ENCODE measurements at regions not wholly inside any gene's neighbourhood (a gene's known extent, or its start where the extent isn't known, plus 50 kb on each side); places are given as distances from the start of the nearest gene placed in this dataset.

DNA sequence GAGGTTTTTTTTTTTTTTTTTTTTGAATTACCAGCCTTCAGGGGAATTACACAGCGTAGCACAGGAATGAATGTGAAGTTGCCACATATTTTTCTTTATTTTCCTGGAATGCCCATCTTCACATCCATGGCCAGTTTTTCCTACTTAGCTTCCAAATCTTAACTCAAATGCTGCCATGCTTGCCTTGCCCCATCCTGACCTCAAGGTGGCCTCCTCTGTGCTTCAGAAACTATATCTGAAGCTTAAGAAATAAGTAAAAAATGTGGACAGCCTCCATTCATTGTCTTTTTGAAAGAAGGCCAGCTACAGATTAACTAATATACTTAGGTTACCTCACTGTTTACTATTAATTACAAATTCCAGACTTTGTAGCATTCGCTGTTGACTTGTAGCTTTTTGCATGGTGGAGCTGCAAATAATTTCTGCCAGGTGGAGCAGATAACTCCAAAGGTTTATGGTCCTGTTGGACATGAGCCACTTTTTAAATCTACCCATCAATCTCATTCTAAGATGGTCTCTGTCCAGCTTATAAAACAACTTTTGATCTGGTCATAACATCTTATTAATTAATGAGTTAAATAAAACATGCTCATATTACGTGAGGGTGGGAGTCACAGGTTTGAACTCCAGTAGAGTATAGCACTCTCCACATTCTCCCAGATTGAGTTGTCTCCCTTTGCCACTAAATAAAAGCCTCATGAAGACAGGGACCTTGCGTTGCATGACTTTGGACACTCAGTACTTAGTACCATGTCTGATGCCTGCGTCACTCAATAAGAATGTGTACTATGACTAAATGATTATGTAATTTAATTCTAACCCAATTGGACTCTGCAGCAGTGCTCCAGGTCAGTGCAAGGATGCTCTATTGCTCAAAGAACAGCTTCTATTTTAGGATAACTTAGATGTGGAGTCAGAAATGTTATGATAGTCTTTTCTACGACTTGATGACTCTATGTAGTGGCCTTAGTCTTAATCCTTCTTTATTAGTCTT, 678.6 kb upstream of the CITED2 start:
- Histone ChIP-seq H3K36me3 (ENCODE audit: insufficient read depth, low read length) (no peaks in the 10 kb centered on the region), H3K4me1 (ENCODE audit: insufficient read depth, low read length) (peaks cover 18% of the 10 kb centered on the region), H3K4me3 (ENCODE audit: low read length) (no peak overlapping the region), H3K9me3 (ENCODE audit: low read length) (no peaks in the 10 kb centered on the region), H3K27me3 (ENCODE audit: insufficient read depth, low read length) (no peaks in the 10 kb centered on the region), H2AFZ (ENCODE audit: low read depth, low read length) (no peak overlapping the region)

GRCh38 chr6:140051521-140052512, 677.4 kb upstream of the CITED2 start:
- no peak overlapping the region for H2AFZ ChIP-seq (ENCODE audit: low read depth, low read length)
- H3K27me3 ChIP-seq (ENCODE audit: insufficient read depth, low read length): no peaks in the 10 kb centered on the region

GRCh38 chr6:140050101-140050995, 675.9 kb upstream of the CITED2 start:
- Histone ChIP-seq H3K9me3 (ENCODE audit: low read length) (no peaks in the 10 kb centered on the region), H3K4me1 (ENCODE audit: insufficient read depth, low read length) (peaks cover 18% of the 10 kb centered on the region), H3K36me3 (ENCODE audit: insufficient read depth, low read length) (no peaks in the 10 kb centered on the region), H3K4me3 (ENCODE audit: low read length) (no peak overlapping the region), H3K27me3 (ENCODE audit: insufficient read depth, low read length) (no peaks in the 10 kb centered on the region), H2AFZ (ENCODE audit: low read depth, low read length) (no peak overlapping the region)

More at GRCh38 chr6:140051521-140052512, 677.4 kb upstream of the CITED2 start:
- Histone ChIP-seq H3K36me3 (ENCODE audit: insufficient read depth, low read length) (no peaks in the 10 kb centered on the region), H3K9me3 (ENCODE audit: low read length) (no peaks in the 10 kb centered on the region), H3K4me1 (ENCODE audit: insufficient read depth, low read length) (peaks cover 18% of the 10 kb centered on the region), H3K4me3 (ENCODE audit: low read length) (no peak overlapping the region)

- Histone ChIP-seq H3K36me3 (ENCODE audit: insufficient read depth, low read length) (no peaks in the 10 kb centered on the region), H3K27me3 (ENCODE audit: insufficient read depth, low read length) (no peaks in the 10 kb centered on the region), H3K9me3 (ENCODE audit: low read length) (no peaks in the 10 kb centered on the region), H2AFZ (ENCODE audit: low read depth, low read length) (no peak overlapping the region), H3K4me3 (ENCODE audit: low read length) (no peak overlapping the region), H3K4me1 (ENCODE audit: insufficient read depth, low read length) (peaks cover 18% of the 10 kb centered on the region)
Measured at GRCh38 chr6:140049251-140049650, 674.8 kb upstream of the CITED2 start.

DNA sequence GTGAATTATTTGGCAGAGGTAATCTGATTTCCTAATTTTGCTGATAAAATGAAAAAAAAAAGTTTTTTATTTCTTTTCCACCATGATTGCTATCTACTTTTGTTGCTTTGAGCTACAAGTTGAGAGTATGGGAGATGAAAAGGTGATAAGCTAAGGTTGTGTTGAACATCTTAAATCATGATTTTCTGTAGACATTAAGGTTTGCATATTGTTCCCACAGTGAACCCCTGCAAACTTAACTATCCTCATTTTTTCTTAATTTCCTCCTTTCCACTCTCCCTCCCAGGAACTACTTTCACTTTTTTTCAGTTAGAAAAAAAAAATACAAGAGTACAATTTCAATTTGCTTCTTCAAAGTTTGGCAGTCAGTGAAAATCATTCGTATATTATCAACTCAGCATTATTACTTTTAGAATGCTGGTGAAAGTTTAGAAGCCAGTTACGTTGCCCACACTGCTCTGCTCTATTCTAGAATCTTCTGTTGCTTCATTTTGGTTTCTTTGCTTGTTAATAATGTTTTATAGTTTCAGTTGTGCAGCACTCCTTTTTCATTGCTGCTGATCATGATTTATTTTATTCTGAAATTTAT, 673.8 kb upstream of the CITED2 start:
- Histone ChIP-seq H3K4me3 (ENCODE audit: low read length) (no peak overlapping the region), H2AFZ (ENCODE audit: low read depth, low read length) (no peak overlapping the region), H3K36me3 (ENCODE audit: insufficient read depth, low read length) (no peaks in the 10 kb centered on the region), H3K27me3 (ENCODE audit: insufficient read depth, low read length) (no peaks in the 10 kb centered on the region), H3K4me1 (ENCODE audit: insufficient read depth, low read length) (peaks cover 18% of the 10 kb centered on the region), H3K9me3 (ENCODE audit: low read length) (no peaks in the 10 kb centered on the region)

- Histone ChIP-seq H2AFZ (ENCODE audit: low read depth, low read length) (no peak overlapping the region), H3K4me3 (ENCODE audit: low read length) (no peak overlapping the region), H3K36me3 (ENCODE audit: insufficient read depth, low read length) (no peaks in the 10 kb centered on the region)
Measured at GRCh38 chr6:140047321-140047720, 672.9 kb upstream of the CITED2 start.

GRCh38 chr6:140046016-140046632, 671.7 kb upstream of the CITED2 start:
- Histone ChIP-seq H3K4me1 (ENCODE audit: insufficient read depth, low read length) (peaks cover 11% of the 10 kb centered on the region), H3K36me3 (ENCODE audit: insufficient read depth, low read length) (no peaks in the 10 kb centered on the region), H2AFZ (ENCODE audit: low read depth, low read length) (no peak overlapping the region), H3K27me3 (ENCODE audit: insufficient read depth, low read length) (no peaks in the 10 kb centered on the region), H3K4me3 (ENCODE audit: low read length) (no peak overlapping the region), H3K9me3 (ENCODE audit: low read length) (no peaks in the 10 kb centered on the region)

More at GRCh38 chr6:140047321-140047720, 672.9 kb upstream of the CITED2 start:
- Histone ChIP-seq H3K27me3 (ENCODE audit: insufficient read depth, low read length) (no peaks in the 10 kb centered on the region), H3K9me3 (ENCODE audit: low read length) (no peaks in the 10 kb centered on the region), H3K4me1 (ENCODE audit: insufficient read depth, low read length) (peaks cover 16% of the 10 kb centered on the region)

GRCh38 chr6:140045116-140045515, 670.7 kb upstream of the CITED2 start:
- H3K36me3 ChIP-seq (ENCODE audit: insufficient read depth, low read length): no peaks in the 10 kb centered on the region
- no peak overlapping the region for H2AFZ ChIP-seq (ENCODE audit: low read depth, low read length)
- H3K9me3 ChIP-seq (ENCODE audit: low read length): no peaks in the 10 kb centered on the region
- peaks cover 4% of the 10 kb centered on the region for H3K4me1 ChIP-seq (ENCODE audit: insufficient read depth, low read length)
- no peak overlapping the region for H3K4me3 ChIP-seq (ENCODE audit: low read length)
- H3K27me3 ChIP-seq (ENCODE audit: insufficient read depth, low read length): no peaks in the 10 kb centered on the region

- Histone ChIP-seq H3K4me1 (ENCODE audit: insufficient read depth, low read length) (peaks cover 3% of the 10 kb centered on the region), H3K27me3 (ENCODE audit: insufficient read depth, low read length) (no peaks in the 10 kb centered on the region), H2AFZ (ENCODE audit: low read depth, low read length) (no peak overlapping the region), H3K4me3 (ENCODE audit: low read length) (no peak overlapping the region), H3K9me3 (ENCODE audit: low read length) (no peaks in the 10 kb centered on the region), H3K36me3 (ENCODE audit: insufficient read depth, low read length) (no peaks in the 10 kb centered on the region)
Measured at GRCh38 chr6:140044626-140045025, 670.2 kb upstream of the CITED2 start.

DNA sequence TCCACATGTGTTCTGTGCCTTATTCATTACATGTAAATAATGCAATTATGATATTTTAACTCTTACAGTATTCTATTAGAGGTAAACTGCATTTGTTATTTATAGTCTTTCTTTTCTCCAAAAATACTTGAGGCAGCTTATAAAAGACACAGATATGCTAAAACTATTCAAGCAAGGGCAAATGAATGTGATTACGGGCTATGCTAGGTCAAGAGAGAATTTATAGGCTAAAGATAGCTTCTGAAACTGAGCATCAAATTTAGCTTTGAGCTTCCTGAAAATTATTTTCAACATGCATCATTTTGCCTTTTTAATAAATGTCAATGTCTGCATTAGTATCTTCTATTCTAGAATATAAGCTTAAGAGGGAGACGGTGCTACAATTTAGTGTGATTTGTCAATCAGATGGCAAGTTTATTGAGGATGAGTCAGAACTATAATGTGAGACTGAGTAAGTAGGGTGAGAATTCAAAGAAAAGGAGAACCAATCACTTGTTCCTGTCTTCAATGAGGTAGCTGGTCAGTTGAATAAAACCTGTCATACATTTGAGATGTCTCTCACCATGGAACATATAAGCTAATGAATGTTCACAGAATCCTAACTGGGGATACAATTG, 669.4 kb upstream of the CITED2 start:
- Histone ChIP-seq H2AFZ (ENCODE audit: low read depth, low read length) (no peak overlapping the region), H3K4me3 (ENCODE audit: low read length) (no peak overlapping the region), H3K4me1 (ENCODE audit: insufficient read depth, low read length) (peaks cover 3% of the 10 kb centered on the region), H3K27me3 (ENCODE audit: insufficient read depth, low read length) (no peaks in the 10 kb centered on the region), H3K9me3 (ENCODE audit: low read length) (no peaks in the 10 kb centered on the region), H3K36me3 (ENCODE audit: insufficient read depth, low read length) (no peaks in the 10 kb centered on the region)

- Histone ChIP-seq H2AFZ (ENCODE audit: low read depth, low read length) (no peak overlapping the region), H3K4me1 (ENCODE audit: insufficient read depth, low read length) (peaks cover 3% of the 10 kb centered on the region), H3K36me3 (ENCODE audit: insufficient read depth, low read length) (no peaks in the 10 kb centered on the region), H3K27me3 (ENCODE audit: insufficient read depth, low read length) (no peaks in the 10 kb centered on the region), H3K4me3 (ENCODE audit: low read length) (no peak overlapping the region), H3K9me3 (ENCODE audit: low read length) (no peaks in the 10 kb centered on the region)
Measured at GRCh38 chr6:140043357-140043756, 668.9 kb upstream of the CITED2 start.

Data from neuron (in vitro differentiated cells).